HG03442 (cell line): ENCODE measurements at regions not wholly inside any gene's neighbourhood (a gene's known extent, or its start where the extent isn't known, plus 50 kb on each side); places are given as distances from the start of the nearest gene placed in this dataset.
"Not testable (repeated sequence)": the region's sequence is repeated elsewhere in the genome, so short reads cannot be mapped to it uniquely, and the experiment has no call there.

Experiments
- ATAC-seq: cut with Tn5 transposase; IDR thresholded peaks from one replicate; pipeline ENCODE4 v1.9.1; 2021; ENCODE audit warnings: mild to moderate bottlenecking, moderate library complexity; ENCODE audit not compliant: unreplicated experiment

- ATAC-seq = not testable (repeated sequence)
Observed at GRCh38 chr9:99670886-99671285, 150.8 kb upstream of the NR4A3 start.

GRCh38 chr9:99677281-99677680, 144.4 kb upstream of the NR4A3 start:
- ATAC-seq = no peak

GRCh38 chr9:99678566-99678965, 143.1 kb upstream of the NR4A3 start:
- no peak for ATAC-seq

- no peak for ATAC-seq
Observed at GRCh38 chr9:99680191-99680590, 141.5 kb upstream of the NR4A3 start.

GRCh38 chr9:99681113-99681512, 140.6 kb upstream of the NR4A3 start:
- ATAC-seq = no peak

GRCh38 chr9:99682378-99682777, 139.3 kb upstream of the NR4A3 start:
- ATAC-seq = no peak

GRCh38 chr9:99682870-99683269, 138.8 kb upstream of the NR4A3 start:
- ATAC-seq = no peak

GRCh38 chr9:99690573-99690972, 131.1 kb upstream of the NR4A3 start:
- ATAC-seq = no peak

- ATAC-seq = no peak
Observed at GRCh38 chr9:99693888-99694287, 127.8 kb upstream of the NR4A3 start.

GRCh38 chr9:99694393-99694792, 127.3 kb upstream of the NR4A3 start:
- ATAC-seq = no peak

- ATAC-seq = no peak
Observed at GRCh38 chr9:99699396-99699795, 122.3 kb upstream of the NR4A3 start.

GRCh38 chr9:99712214-99712613, 109.5 kb upstream of the NR4A3 start:
- no peak for ATAC-seq

- peak; percentile 41 for ATAC-seq
Observed at GRCh38 chr9:99713838-99714306, 107.8 kb upstream of the NR4A3 start.

GRCh38 chr9:99718631-99719030, 103.1 kb upstream of the NR4A3 start:
- ATAC-seq = no peak

- ATAC-seq = peak; percentile 74
Observed at GRCh38 chr9:99720455-99721050, 101.1 kb upstream of the NR4A3 start.

GRCh38 chr9:99721898-99722297, 99.8 kb upstream of the NR4A3 start:
- ATAC-seq = no peak

- ATAC-seq = no peak
Observed at GRCh38 chr9:99722877-99723276, 98.8 kb upstream of the NR4A3 start.

GRCh38 chr9:99724640-99725039, 97.0 kb upstream of the NR4A3 start:
- no peak for ATAC-seq

- no peak for ATAC-seq
Observed at GRCh38 chr9:99725852-99726251, 95.8 kb upstream of the NR4A3 start.

GRCh38 chr9:99726758-99727157, 94.9 kb upstream of the NR4A3 start:
- ATAC-seq = no peak

GRCh38 chr9:99730062-99730461, 91.6 kb upstream of the NR4A3 start:
- no peak for ATAC-seq

GRCh38 chr9:99731950-99732349, 89.7 kb upstream of the NR4A3 start:
- no peak for ATAC-seq

GRCh38 chr9:99732715-99733114, 89.0 kb upstream of the NR4A3 start:
- ATAC-seq = no peak
